ENCODE measurements at regions not wholly inside any gene's neighbourhood (a gene's known extent, or its start where the extent isn't known, plus 50 kb on each side); places are given as distances from the start of the nearest gene placed in this dataset.

GRCh38 chr17:45660474-45660873 lies 123.6 kb upstream of the CRHR1 start:
- DNase-seq (ENCODE audit: low spot score), result no peak
- no peak for ATAC-seq (ENCODE audit: low FRiP score)
- TF ChIP-seq CTCF (IDR thresholded peaks at IDR 0.05), result no peak

GRCh38 chr17:45662432-45662831 lies 121.7 kb upstream of the CRHR1 start:
- TF ChIP-seq CTCF (IDR thresholded peaks at IDR 0.05), result no peak
- ATAC-seq (ENCODE audit: low FRiP score) (no peak), DNase-seq (ENCODE audit: low spot score) (no peak)

GRCh38 chr17:45663772-45664171 lies 120.3 kb upstream of the CRHR1 start:
- DNase-seq (ENCODE audit: low spot score), result no peak
- TF ChIP-seq CTCF (IDR thresholded peaks at IDR 0.05), result no peak

GRCh38 chr17:45664921-45665320 lies 119.2 kb upstream of the CRHR1 start:
- ATAC-seq (ENCODE audit: low FRiP score), result no peak
- DNase-seq (ENCODE audit: low spot score), result no peak
- TF ChIP-seq CTCF (IDR thresholded peaks at IDR 0.05), result no peak

More at GRCh38 chr17:45663772-45664171, 120.3 kb upstream of the CRHR1 start:
- ATAC-seq (ENCODE audit: low FRiP score), result no peak

- ATAC-seq (ENCODE audit: low FRiP score) (no peak), DNase-seq (ENCODE audit: low spot score) (no peak)
- no peak for TF ChIP-seq CTCF (IDR thresholded peaks at IDR 0.05)
These were observed 118.0 kb upstream of the CRHR1 start for GRCh38 chr17:45666046-45666600.

GRCh38 chr17:45666641-45667040 lies 117.5 kb upstream of the CRHR1 start:
- DNase-seq (ENCODE audit: low spot score) (no peak), ATAC-seq (ENCODE audit: low FRiP score) (no peak)
- TF ChIP-seq CTCF (IDR thresholded peaks at IDR 0.05), result no peak

GRCh38 chr17:45667591-45668171 lies 116.4 kb upstream of the CRHR1 start:
- ATAC-seq (ENCODE audit: low FRiP score), result no peak
- TF ChIP-seq CTCF (IDR thresholded peaks at IDR 0.05), result no peak
- no peak for DNase-seq (ENCODE audit: low spot score)
